Heart left ventricle (tissue), 16 donors: ENCODE measurements at regions not wholly inside any gene's neighbourhood (a gene's known extent, or its start where the extent isn't known, plus 50 kb on each side); places are given as distances from the start of the nearest gene placed in this dataset.

Experiments
- ATAC-seq, 4 donors: fragments of 200-7000 bp; cut with Tn5 transposase; one replicate each; pipeline ENCODE4 v1.9.1; 2020 to 2022; ENCODE audit warnings: moderate library complexity in 4 of 4, mild to moderate bottlenecking in 3 of 4, moderate number of reproducible peaks in 1 of 4
- DNase-seq, 5 donors: peaks; one replicate each; pipeline ENCODE4 v3.0.0-alpha.2; 2020
- H3K27ac ChIP-seq, 12 donors: fragments of 200-600 bp; sonication (generic) in 4 of 12; one replicate each; pipeline versions ENCODE4 v1.5.0 to v1.8.0; 2016 to 2022; ENCODE audit warnings: mild to moderate bottlenecking in 2 of 12
- H3K27me3 ChIP-seq, 9 donors: fragments of 200-600 bp; sonication (generic) in 2 of 9; one replicate each; pipeline versions ENCODE4 v1.5.1 to v1.8.0; 2016 to 2022; ENCODE audit warnings: mild to moderate bottlenecking in 3 of 9
- H3K36me3 ChIP-seq, 9 donors: fragments of 200-600 bp; sonication (generic) in 2 of 9; one replicate each; pipeline versions ENCODE4 v1.5.0 to v1.8.0; 2018 to 2022; ENCODE audit warnings: mild to moderate bottlenecking in 2 of 9
- H3K4me1 ChIP-seq, 12 donors: fragments of 200-600 bp; sonication (generic) in 4 of 12; one replicate each; pipeline versions ENCODE4 v1.5.0 to v1.8.0; 2016 to 2022; ENCODE audit warnings: mild to moderate bottlenecking in 3 of 12
- H3K4me3 ChIP-seq, 12 donors: fragments of 200-600 bp; sonication (generic) in 4 of 12; one replicate each; pipeline versions ENCODE4 v1.5.0 to v1.8.0; 2017 to 2022; ENCODE audit warnings: mild to moderate bottlenecking in 9 of 12, moderate library complexity in 4 of 12
- H3K9me3 ChIP-seq, 12 donors: fragments of 200-600 bp; sonication (generic) in 4 of 12; one replicate each; pipeline versions ENCODE4 v1.5.0 to v1.8.0; 2016 to 2022; ENCODE audit warnings: mild to moderate bottlenecking in 1 of 12
- POLR2A ChIP-seq, 2 donors: fragments of 450-650 bp; IDR thresholded peaks; one replicate each; pipeline ENCODE4 v1.6.1; 2017; ENCODE audit warnings: antibody characterized with exemption in 2 of 2, mild to moderate bottlenecking in 2 of 2, moderate library complexity in 2 of 2
- WGBS, 4 donors: extraction: QIAGEN DNeasy Blood & Tissue Kit in 2 of 4; methylation state at CpG; one replicate each; pipeline versions ENCODE4 v1.1.5 to v1.1.7; 2013 to 2018; 5-methylcytosine and 5-hydroxymethylcytosine counted together
- intact Hi-C, 10 donors: fragments of 100-400 bp; cut with DNase I; formaldehyde crosslinking; loops; one replicate each; pipeline versions ENCODE4 v1.11.1 to v1.14.2; 2022
- TF ChIP-seq, protein P1 (sequence below), 12 donors: fragments of 200-600 bp; sonication (generic) in 4 of 12; IDR thresholded peaks; one replicate each; pipeline versions ENCODE4 v1.5.0 to v1.8.0; 2018 to 2022; ENCODE audit warnings: antibody characterized with exemption in 12 of 12, mild to moderate bottlenecking in 5 of 12
- donor health status: ischemic (EF 13 %, LVEDD 7.1; RV severe dilation, severe dysfunction).
- donor health status: healthy with polysubstance abuse.
- donor health status: DM: no; HTN: yes; CAD: no.
- donor health status: DM: no; HTN: no; CAD: no.
- donor health status: ischemic (EF 25% LVEDD 6.9; RV normal size, moderate dysfunction).
- donor health status: ischemic (EF 25% LVEDD 5.7; RV mildly dilated, moderate dysfunction).
- donor health status: healthy.
- donor health status: DM: yes; HTN: yes; CAD: no.
- donor health status: ischemic (EF 35%, LVEDD 5.7; RV mildly dilated, moderate dysfunction).
- donor health status: nonischemic (EF 11% LVEDD 7.7; RV severe dilation, severe dysfunction).
- donor health status: DM: yes; HTN: yes; CAD: no.
- donor health status: PGD.
- donor health status: ischemic (EF 29% LVEDD 5.4; RV normal size, mild dysfunction).
- donor health status: nonischemic (EF 23%, LVEDD 6.1; RV moderate dilation, normal function).

DNA sequence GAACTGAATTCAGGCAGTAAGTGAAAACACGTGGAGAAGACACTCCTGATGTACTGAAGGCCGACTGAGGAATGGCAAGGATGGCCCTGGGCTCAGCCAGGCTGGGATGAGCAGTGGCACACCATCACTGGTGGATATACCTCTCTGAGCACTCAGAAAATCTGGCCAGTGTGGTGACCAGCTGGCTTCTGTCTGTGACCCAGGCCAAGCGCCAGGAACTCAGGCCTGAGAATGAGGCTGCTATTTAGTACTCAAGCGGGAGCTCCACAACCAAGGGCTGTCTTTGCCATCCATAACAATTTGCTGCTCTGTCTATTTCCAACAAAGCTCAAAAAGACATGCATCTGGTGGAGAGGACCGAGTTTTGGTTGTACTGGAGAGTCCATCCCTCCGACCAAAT, 586.3 kb downstream of the BCL11B start:
- no peak for TF ChIP-seq POLR2A (IDR thresholded peaks at IDR 0.05)
- TF ChIP-seq, protein P1, sequence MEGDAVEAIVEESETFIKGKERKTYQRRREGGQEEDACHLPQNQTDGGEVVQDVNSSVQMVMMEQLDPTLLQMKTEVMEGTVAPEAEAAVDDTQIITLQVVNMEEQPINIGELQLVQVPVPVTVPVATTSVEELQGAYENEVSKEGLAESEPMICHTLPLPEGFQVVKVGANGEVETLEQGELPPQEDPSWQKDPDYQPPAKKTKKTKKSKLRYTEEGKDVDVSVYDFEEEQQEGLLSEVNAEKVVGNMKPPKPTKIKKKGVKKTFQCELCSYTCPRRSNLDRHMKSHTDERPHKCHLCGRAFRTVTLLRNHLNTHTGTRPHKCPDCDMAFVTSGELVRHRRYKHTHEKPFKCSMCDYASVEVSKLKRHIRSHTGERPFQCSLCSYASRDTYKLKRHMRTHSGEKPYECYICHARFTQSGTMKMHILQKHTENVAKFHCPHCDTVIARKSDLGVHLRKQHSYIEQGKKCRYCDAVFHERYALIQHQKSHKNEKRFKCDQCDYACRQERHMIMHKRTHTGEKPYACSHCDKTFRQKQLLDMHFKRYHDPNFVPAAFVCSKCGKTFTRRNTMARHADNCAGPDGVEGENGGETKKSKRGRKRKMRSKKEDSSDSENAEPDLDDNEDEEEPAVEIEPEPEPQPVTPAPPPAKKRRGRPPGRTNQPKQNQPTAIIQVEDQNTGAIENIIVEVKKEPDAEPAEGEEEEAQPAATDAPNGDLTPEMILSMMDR (IDR thresholded peaks at IDR 0.05): no peak
- ATAC-seq (no peak), DNase-seq (no peak)
- Histone ChIP-seq H3K4me3 (no peak overlapping the region), H3K36me3 (no peaks in the 10 kb centered on the region), H3K27me3 (no peaks in the 10 kb centered on the region), H3K9me3 (no peaks in the 10 kb centered on the region), H3K27ac (no peak overlapping the region), H3K4me1 (no peaks in the 10 kb centered on the region)
- intact Hi-C loops: no loop called here
- 67 to 79% (median 73%) methylated on average over 5 to 6 of the region's 6 CpGs for WGBS, 4 donors

DNA sequence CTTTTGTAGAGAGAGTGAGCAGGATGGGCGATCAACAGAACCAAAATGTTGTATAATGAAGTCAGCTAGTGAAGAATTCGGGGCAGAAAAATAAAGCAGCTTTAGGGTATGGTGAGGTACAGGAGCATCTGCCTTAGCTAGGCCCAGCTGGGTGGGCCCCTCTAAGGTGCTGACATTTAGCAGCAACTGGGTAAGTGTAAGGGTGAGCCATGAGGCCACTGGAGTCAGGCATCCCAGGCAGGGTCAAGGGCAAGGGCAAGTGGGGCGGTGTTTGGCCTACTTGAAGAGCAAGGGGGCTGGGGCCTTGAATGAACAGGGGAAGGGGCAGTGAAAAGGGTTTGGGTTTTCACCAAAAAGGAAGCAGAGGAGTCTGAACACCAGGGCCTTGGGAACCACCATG, 583.6 kb downstream of the BCL11B start:
- Histone ChIP-seq H3K27me3 (no peaks in the 10 kb centered on the region), H3K4me3 (no peak overlapping the region), H3K27ac (no peak overlapping the region), H3K36me3 (no peaks in the 10 kb centered on the region), H3K4me1 (no peaks in the 10 kb centered on the region), H3K9me3 (no peaks in the 10 kb centered on the region)
- WGBS, 4 donors: 85 to 90% (median 87%) methylated on average over 3 of the region's 3 CpGs
- DNase-seq: no peak
- intact Hi-C loops: no loop called here
- ATAC-seq: no peak
- TF ChIP-seq, protein P1 (IDR thresholded peaks at IDR 0.05): no peak
- TF ChIP-seq POLR2A (IDR thresholded peaks at IDR 0.05): no peak

DNA sequence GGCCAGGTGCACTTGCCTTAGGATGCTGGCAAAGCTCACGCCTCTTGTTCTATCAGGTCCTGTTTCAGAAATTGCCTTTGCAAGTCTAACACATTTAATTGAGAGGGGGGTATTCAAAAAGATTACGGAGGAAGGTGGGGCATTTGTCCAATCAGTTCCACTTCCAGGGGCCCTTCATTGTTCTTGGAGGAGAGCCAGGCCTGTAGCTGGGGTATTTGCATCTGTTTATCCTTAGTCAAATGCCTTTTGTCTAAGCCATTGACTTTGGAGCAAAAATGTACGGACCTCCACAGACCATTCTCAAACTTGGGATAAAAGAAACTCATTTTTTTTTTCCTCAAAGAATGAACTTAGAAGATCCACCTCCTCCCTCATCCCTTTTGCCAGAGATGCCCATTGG, 582.0 kb downstream of the BCL11B start:
- DNase-seq (no peak), ATAC-seq (no peak)
- H3K36me3 ChIP-seq: no peaks in the 10 kb centered on the region
- intact Hi-C loops: no loop called here
- H3K4me1 ChIP-seq: no peaks in the 10 kb centered on the region
- H3K9me3 ChIP-seq: no peaks in the 10 kb centered on the region
- TF ChIP-seq, protein P1 (IDR thresholded peaks at IDR 0.05): no peak
- TF ChIP-seq POLR2A (IDR thresholded peaks at IDR 0.05): no peak
- H3K4me3 ChIP-seq: no peak overlapping the region
- WGBS, 4 donors: 52 to 68% (median 64%) methylated on average over 3 of the region's 3 CpGs
- H3K27me3 ChIP-seq: no peaks in the 10 kb centered on the region
- H3K27ac ChIP-seq: no peak overlapping the region

DNA sequence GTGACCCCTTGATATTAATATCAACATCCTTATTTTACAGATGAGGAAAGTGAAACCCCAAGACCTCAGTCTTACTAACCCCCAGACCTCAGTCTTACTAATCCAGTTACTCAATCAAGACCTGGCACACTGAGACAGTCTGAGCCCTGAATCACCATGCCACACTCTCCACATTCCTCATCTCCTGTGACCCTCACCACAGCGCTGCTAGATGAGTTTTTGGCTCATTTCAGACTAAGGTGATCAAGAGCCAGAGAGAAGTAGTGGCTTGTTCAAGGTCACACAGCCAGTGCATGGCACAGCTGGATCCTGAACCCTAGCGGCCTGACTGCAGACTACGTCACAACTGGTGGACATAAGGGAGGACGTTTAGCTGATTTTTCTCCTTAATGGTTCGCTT, 579.2 kb downstream of the BCL11B start:
- 65 to 69% (median 68%) methylated on average over 5 of the region's 5 CpGs for WGBS, 4 donors
- Histone ChIP-seq H3K36me3 (no peaks in the 10 kb centered on the region), H3K9me3 (no peaks in the 10 kb centered on the region), H3K4me1 (no peaks in the 10 kb centered on the region), H3K27ac (no peak overlapping the region), H3K4me3 (no peak overlapping the region), H3K27me3 (no peaks in the 10 kb centered on the region)
- no peak for ATAC-seq
- TF ChIP-seq, protein P1 (IDR thresholded peaks at IDR 0.05): no peak
- TF ChIP-seq POLR2A (IDR thresholded peaks at IDR 0.05): no peak
- DNase-seq: no peak
- intact Hi-C loops: no loop called here
